ENCODE measurements at regions not wholly inside any gene's neighbourhood (a gene's known extent, or its start where the extent isn't known, plus 50 kb on each side); places are given as distances from the start of the nearest gene placed in this dataset.

GRCh38 chr11:109093354-109093753, 328.6 kb upstream of the C11orf87 start:
- H2BK5ac ChIP-seq (ENCODE audit: low read depth, low read length, poor library complexity), result no peak overlapping the region
- no peaks in the 10 kb centered on the region for H3K79me2 ChIP-seq (ENCODE audit: control insufficient read depth, insufficient read depth, low read length, poor library complexity)
- no peaks in the 10 kb centered on the region for H3K9me3 ChIP-seq (ENCODE audit: insufficient read depth, low read depth, low read length)
- H3K27ac ChIP-seq (ENCODE audit: low read depth, low read length), result no peak overlapping the region
- H3K27me3 ChIP-seq (ENCODE audit: insufficient read depth, low read length), result no peaks in the 10 kb centered on the region
- H2BK12ac ChIP-seq (ENCODE audit: low read length), result no peak overlapping the region
- no peak overlapping the region for H3K4me2 ChIP-seq (ENCODE audit: low read length)
- H3K4ac ChIP-seq (ENCODE audit: low read depth, low read length), result no peak overlapping the region
- H2AFZ ChIP-seq (ENCODE audit: insufficient read depth, low read length, poor library complexity), result no peak overlapping the region
- H3K4me1 ChIP-seq (ENCODE audit: control insufficient read depth in 1 of 2, insufficient read depth in 2 of 2, low read length in 2 of 2), result no peaks in the 10 kb centered on the region
- H3K36me3 ChIP-seq (ENCODE audit: control insufficient read depth in 1 of 2, insufficient read depth in 2 of 2, low read length in 2 of 2), result no peaks in the 10 kb centered on the region
- H3K18ac ChIP-seq (ENCODE audit: low read length), result no peak overlapping the region
- H2AK5ac ChIP-seq (ENCODE audit: low read length), result no peak overlapping the region
- H2BK120ac ChIP-seq (ENCODE audit: insufficient read depth, low read length, poor library complexity), result no peak overlapping the region
- no peak overlapping the region for H4K91ac ChIP-seq (ENCODE audit: low read depth, low read length)
- no peak for DNase-seq
- H4K8ac ChIP-seq (ENCODE audit: low read depth, low read length), result no peak overlapping the region
- no CpG with 5 or more reads among the region's 1 CpG for WGBS (ENCODE audit: extremely low coverage, insufficient coverage, insufficient read length)
- no peak overlapping the region for H3K4me3 ChIP-seq (ENCODE audit: low read depth, low read length)
- H3K79me1 ChIP-seq (ENCODE audit: low read length), result no peaks in the 10 kb centered on the region
- no peak overlapping the region for H3K23ac ChIP-seq (ENCODE audit: low read length)
- no peak overlapping the region for H3K14ac ChIP-seq (ENCODE audit: low read length)
- no peak overlapping the region for H4K12ac ChIP-seq (ENCODE audit: low read depth, low read length)
- no peak overlapping the region for H3K9ac ChIP-seq (ENCODE audit: low read length)

DNA sequence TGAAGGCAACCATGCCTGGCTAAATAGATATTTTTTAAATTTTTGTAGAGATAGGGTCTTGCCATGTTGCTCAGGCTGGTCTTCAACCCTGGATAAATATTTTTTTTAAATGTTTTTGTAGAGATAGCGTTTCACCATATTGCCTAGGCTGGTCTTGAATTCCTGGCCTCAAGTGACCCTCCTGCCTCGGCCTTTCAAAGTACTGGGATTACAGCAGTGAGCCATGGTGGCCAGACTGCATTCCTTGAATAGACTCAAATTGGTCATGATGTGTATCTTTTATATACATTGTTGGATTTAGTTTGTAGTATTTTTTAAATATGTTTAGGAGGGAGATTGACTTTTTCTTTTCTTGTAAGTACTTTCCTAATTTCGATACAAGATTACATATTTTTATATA, 325.7 kb upstream of the C11orf87 start:
- Histone ChIP-seq H2AFZ (ENCODE audit: insufficient read depth, low read length, poor library complexity) (no peak overlapping the region), H2AK5ac (ENCODE audit: low read length) (no peak overlapping the region), H4K12ac (ENCODE audit: low read depth, low read length) (no peak overlapping the region), H3K36me3 (ENCODE audit: control insufficient read depth in 1 of 2, insufficient read depth in 2 of 2, low read length in 2 of 2) (no peaks in the 10 kb centered on the region), H2BK12ac (ENCODE audit: low read length) (no peak overlapping the region), H3K23ac (ENCODE audit: low read length) (no peak overlapping the region), H3K4ac (ENCODE audit: low read depth, low read length) (no peak overlapping the region), H3K9ac (ENCODE audit: low read length) (no peak overlapping the region), H3K79me2 (ENCODE audit: control insufficient read depth, insufficient read depth, low read length, poor library complexity) (no peaks in the 10 kb centered on the region), H3K79me1 (ENCODE audit: low read length) (no peaks in the 10 kb centered on the region), H3K4me2 (ENCODE audit: low read length) (no peak overlapping the region), H3K9me3 (ENCODE audit: insufficient read depth, low read depth, low read length) (no peaks in the 10 kb centered on the region), H4K8ac (ENCODE audit: low read depth, low read length) (no peak overlapping the region), H3K27ac (ENCODE audit: low read depth, low read length) (no peak overlapping the region), H3K18ac (ENCODE audit: low read length) (no peak overlapping the region), H4K91ac (ENCODE audit: low read depth, low read length) (no peak overlapping the region), H2BK5ac (ENCODE audit: low read depth, low read length, poor library complexity) (no peak overlapping the region), H3K14ac (ENCODE audit: low read length) (no peak overlapping the region), H3K4me3 (ENCODE audit: low read depth, low read length) (no peak overlapping the region), H3K4me1 (ENCODE audit: control insufficient read depth in 1 of 2, insufficient read depth in 2 of 2, low read length in 2 of 2) (no peaks in the 10 kb centered on the region), H3K27me3 (ENCODE audit: insufficient read depth, low read length) (no peaks in the 10 kb centered on the region), H2BK120ac (ENCODE audit: insufficient read depth, low read length, poor library complexity) (no peak overlapping the region)
- peak; percentile 85 to 95 for DNase-seq
- no CpG with 5 or more reads among the region's 3 CpGs for WGBS (ENCODE audit: extremely low coverage, insufficient coverage, insufficient read length)

- no peak overlapping the region for H2BK5ac ChIP-seq (ENCODE audit: low read depth, low read length, poor library complexity)
- no peaks in the 10 kb centered on the region for H3K36me3 ChIP-seq (ENCODE audit: control insufficient read depth in 1 of 2, insufficient read depth in 2 of 2, low read length in 2 of 2)
- no peaks in the 10 kb centered on the region for H3K4me1 ChIP-seq (ENCODE audit: control insufficient read depth in 1 of 2, insufficient read depth in 2 of 2, low read length in 2 of 2)
- no peaks in the 10 kb centered on the region for H3K9me3 ChIP-seq (ENCODE audit: insufficient read depth, low read depth, low read length)
- H2AFZ ChIP-seq (ENCODE audit: insufficient read depth, low read length, poor library complexity), result no peak overlapping the region
- H3K23ac ChIP-seq (ENCODE audit: low read length), result no peak overlapping the region
- no peak overlapping the region for H2AK5ac ChIP-seq (ENCODE audit: low read length)
- no peaks in the 10 kb centered on the region for H3K79me2 ChIP-seq (ENCODE audit: control insufficient read depth, insufficient read depth, low read length, poor library complexity)
- H4K12ac ChIP-seq (ENCODE audit: low read depth, low read length), result no peak overlapping the region
- no peak overlapping the region for H4K8ac ChIP-seq (ENCODE audit: low read depth, low read length)
- no peaks in the 10 kb centered on the region for H3K79me1 ChIP-seq (ENCODE audit: low read length)
- H3K27ac ChIP-seq (ENCODE audit: low read depth, low read length), result no peak overlapping the region
- no peak overlapping the region for H2BK12ac ChIP-seq (ENCODE audit: low read length)
- H3K4ac ChIP-seq (ENCODE audit: low read depth, low read length), result no peak overlapping the region
- H2BK120ac ChIP-seq (ENCODE audit: insufficient read depth, low read length, poor library complexity), result no peak overlapping the region
- no peak for DNase-seq
- no peak overlapping the region for H3K4me3 ChIP-seq (ENCODE audit: low read depth, low read length)
- no peak overlapping the region for H3K18ac ChIP-seq (ENCODE audit: low read length)
- H3K14ac ChIP-seq (ENCODE audit: low read length), result no peak overlapping the region
- no peak overlapping the region for H3K9ac ChIP-seq (ENCODE audit: low read length)
- H4K91ac ChIP-seq (ENCODE audit: low read depth, low read length), result no peak overlapping the region
- H3K27me3 ChIP-seq (ENCODE audit: insufficient read depth, low read length), result no peaks in the 10 kb centered on the region
- H3K4me2 ChIP-seq (ENCODE audit: low read length), result no peak overlapping the region
- no CpG with 5 or more reads among the region's 8 CpGs for WGBS (ENCODE audit: extremely low coverage, insufficient coverage, insufficient read length)
These were observed 315.7 kb upstream of the C11orf87 start for GRCh38 chr11:109106151-109106906.

DNA sequence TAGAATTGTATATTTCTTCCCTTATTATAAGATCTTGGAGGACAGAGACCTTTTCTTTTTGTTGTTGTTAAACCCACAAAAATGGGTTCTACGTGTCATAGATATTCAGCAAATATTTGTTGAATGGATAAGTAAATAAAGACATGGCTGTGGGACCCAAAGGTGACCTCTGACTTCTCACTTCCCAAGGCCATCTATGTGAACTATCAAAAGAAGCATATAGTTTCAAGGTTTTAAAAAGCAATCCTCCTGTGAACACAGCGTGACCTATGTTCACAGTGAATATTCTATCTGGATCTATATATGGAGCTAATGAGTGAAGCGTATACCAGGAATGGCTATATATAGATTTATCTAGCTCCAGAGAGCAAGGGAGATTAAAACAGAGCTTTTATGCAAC, 312.8 kb upstream of the C11orf87 start:
- Histone ChIP-seq H4K12ac (ENCODE audit: low read depth, low read length) (no peak overlapping the region), H3K14ac (ENCODE audit: low read length) (no peak overlapping the region), H2BK5ac (ENCODE audit: low read depth, low read length, poor library complexity) (no peak overlapping the region), H3K27me3 (ENCODE audit: insufficient read depth, low read length) (no peaks in the 10 kb centered on the region), H2BK12ac (ENCODE audit: low read length) (no peak overlapping the region), H3K27ac (ENCODE audit: low read depth, low read length) (no peak overlapping the region), H3K23ac (ENCODE audit: low read length) (no peak overlapping the region), H3K9ac (ENCODE audit: low read length) (no peak overlapping the region), H4K8ac (ENCODE audit: low read depth, low read length) (no peak overlapping the region), H3K79me1 (ENCODE audit: low read length) (no peaks in the 10 kb centered on the region), H3K18ac (ENCODE audit: low read length) (no peak overlapping the region), H3K4me3 (ENCODE audit: low read depth, low read length) (no peak overlapping the region), H2BK120ac (ENCODE audit: insufficient read depth, low read length, poor library complexity) (no peak overlapping the region), H3K4me1 (ENCODE audit: control insufficient read depth in 1 of 2, insufficient read depth in 2 of 2, low read length in 2 of 2) (no peaks in the 10 kb centered on the region), H3K4me2 (ENCODE audit: low read length) (no peak overlapping the region), H3K9me3 (ENCODE audit: insufficient read depth, low read depth, low read length) (no peaks in the 10 kb centered on the region), H3K79me2 (ENCODE audit: control insufficient read depth, insufficient read depth, low read length, poor library complexity) (no peaks in the 10 kb centered on the region), H3K36me3 (ENCODE audit: control insufficient read depth in 1 of 2, insufficient read depth in 2 of 2, low read length in 2 of 2) (no peaks in the 10 kb centered on the region), H2AFZ (ENCODE audit: insufficient read depth, low read length, poor library complexity) (no peak overlapping the region), H4K91ac (ENCODE audit: low read depth, low read length) (no peak overlapping the region), H3K4ac (ENCODE audit: low read depth, low read length) (no peak overlapping the region), H2AK5ac (ENCODE audit: low read length) (no peak overlapping the region)
- WGBS (ENCODE audit: extremely low coverage, insufficient coverage, insufficient read length), result no CpG with 5 or more reads among the region's 3 CpGs
- no peak for DNase-seq

Measured in trophoblast cell (in vitro differentiated cells and primary cell).